ENCODE measurements at regions not wholly inside any gene's neighbourhood (a gene's known extent, or its start where the extent isn't known, plus 50 kb on each side); places are given as distances from the start of the nearest gene placed in this dataset.

DNA sequence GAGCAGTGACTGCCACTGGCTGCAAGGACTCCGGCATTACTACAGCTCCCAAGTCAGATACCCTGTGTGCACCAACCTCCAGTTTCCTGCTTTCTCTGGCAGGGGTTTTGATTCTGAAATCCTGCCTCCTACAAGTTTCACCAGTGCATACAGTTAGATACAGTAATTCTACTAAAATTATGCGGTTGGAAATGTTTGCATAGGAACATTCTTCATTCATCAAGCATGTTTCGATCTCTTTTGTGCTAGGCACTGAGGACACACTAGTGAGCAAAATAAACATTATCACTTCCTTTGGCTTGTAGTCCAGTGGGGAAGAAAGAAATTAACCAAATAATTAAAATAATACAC, 152.2 kb downstream of the TMEM167A start:
- TF ChIP-seq, protein P1, sequence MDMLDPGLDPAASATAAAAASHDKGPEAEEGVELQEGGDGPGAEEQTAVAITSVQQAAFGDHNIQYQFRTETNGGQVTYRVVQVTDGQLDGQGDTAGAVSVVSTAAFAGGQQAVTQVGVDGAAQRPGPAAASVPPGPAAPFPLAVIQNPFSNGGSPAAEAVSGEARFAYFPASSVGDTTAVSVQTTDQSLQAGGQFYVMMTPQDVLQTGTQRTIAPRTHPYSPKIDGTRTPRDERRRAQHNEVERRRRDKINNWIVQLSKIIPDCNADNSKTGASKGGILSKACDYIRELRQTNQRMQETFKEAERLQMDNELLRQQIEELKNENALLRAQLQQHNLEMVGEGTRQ (IDR thresholded peaks at IDR 0.05; ENCODE audit: low read length): no peak
- no peak for TF ChIP-seq EZH2 (IDR thresholded peaks at IDR 0.05; ENCODE audit: low read depth, low read length, severe bottlenecking)
- TF ChIP-seq, protein P2, sequence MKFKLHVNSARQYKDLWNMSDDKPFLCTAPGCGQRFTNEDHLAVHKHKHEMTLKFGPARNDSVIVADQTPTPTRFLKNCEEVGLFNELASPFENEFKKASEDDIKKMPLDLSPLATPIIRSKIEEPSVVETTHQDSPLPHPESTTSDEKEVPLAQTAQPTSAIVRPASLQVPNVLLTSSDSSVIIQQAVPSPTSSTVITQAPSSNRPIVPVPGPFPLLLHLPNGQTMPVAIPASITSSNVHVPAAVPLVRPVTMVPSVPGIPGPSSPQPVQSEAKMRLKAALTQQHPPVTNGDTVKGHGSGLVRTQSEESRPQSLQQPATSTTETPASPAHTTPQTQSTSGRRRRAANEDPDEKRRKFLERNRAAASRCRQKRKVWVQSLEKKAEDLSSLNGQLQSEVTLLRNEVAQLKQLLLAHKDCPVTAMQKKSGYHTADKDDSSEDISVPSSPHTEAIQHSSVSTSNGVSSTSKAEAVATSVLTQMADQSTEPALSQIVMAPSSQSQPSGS (IDR thresholded peaks at IDR 0.05; ENCODE audit: low read length): no peak
- no peak for TF ChIP-seq SIN3A (conservative IDR thresholded peaks at IDR 0.05 in 1 of 2, IDR thresholded peaks at IDR 0.05 in 1 of 2; ENCODE audit: low read depth in 1 of 2, low read length in 2 of 2)
- no peak for TF ChIP-seq HDAC2 (IDR thresholded peaks at IDR 0.05; ENCODE audit: borderline replicate concordance in 1 of 2, low read depth in 2 of 2, low read length in 2 of 2)
- no peak for TF ChIP-seq POLR2AphosphoS5 (IDR thresholded peaks at IDR 0.05; ENCODE audit: low read depth, low read length)
- TF ChIP-seq RAD21 (IDR thresholded peaks at IDR 0.05 in 1 of 2, conservative IDR thresholded peaks at IDR 0.05 in 1 of 2; ENCODE audit: low read depth in 2 of 2, low read length in 2 of 2): no peak
- TF ChIP-seq ZNF274 (IDR thresholded peaks at IDR 0.05; ENCODE audit: borderline replicate concordance, extremely low read depth, low read length): no peak
- TF ChIP-seq SP1 (IDR thresholded peaks at IDR 0.05; ENCODE audit: low read depth, low read length): no peak
- TF ChIP-seq SRF (IDR thresholded peaks at IDR 0.05; ENCODE audit: low read depth, low read length): no peak
- TF ChIP-seq EP300 (IDR thresholded peaks at IDR 0.05; ENCODE audit: borderline replicate concordance in 1 of 2, low read depth in 2 of 2, low read length in 2 of 2): no peak
- no peak for TF ChIP-seq TCF12 (IDR thresholded peaks at IDR 0.05; ENCODE audit: low read depth, low read length)
- TF ChIP-seq TEAD4 (IDR thresholded peaks at IDR 0.05; ENCODE audit: low read depth, low read length): no peak

All from H1 (cell line).